PC-9 (cell line): ENCODE measurements at regions not wholly inside any gene's neighbourhood (a gene's known extent, or its start where the extent isn't known, plus 50 kb on each side); places are given as distances from the start of the nearest gene placed in this dataset.
"Not testable (repeated sequence)": the region's sequence is repeated elsewhere in the genome, so short reads cannot be mapped to it uniquely, and the experiment has no call there.

Experiments used
- BruUV-seq: library from RNA; stranded (reverse); fragments of 400-500 nt; replicated peaks from 2 replicates; lab custom pipeline; 2021; lab: Mats Ljungman, UMichigan
- CTCF ChIA-PET: fragments of 300-600 bp; sonication (Branson Sonifier 250); formaldehyde crosslinking; loops from one replicate; lab custom pipeline; 2022; ENCODE audit warnings: antibody characterized with exemption; lab: Charles Lee
- POLR2A ChIA-PET: fragments of 300-600 bp; sonication (Branson Sonifier 250); formaldehyde crosslinking; loops from one replicate; lab custom pipeline; 2022; ENCODE audit warnings: antibody characterized with exemption; ENCODE audit not compliant: unreplicated experiment; lab: Charles Lee
- DNase-seq, 2 experiments: peaks; one replicate each; pipeline versions ENCODE4 v3.0.0 to v3.0.0-alpha.2; 2015 to 2022; ENCODE audit warnings: mixed read lengths in 1 of 2
- H2AFZ ChIP-seq: fragments of 200-600 bp; sonication (generic); 2 replicates; pipeline ENCODE4 v1.8.1; 2017; ENCODE audit warnings: antibody characterized with exemption
- H3F3A ChIP-seq: fragments of 200-600 bp; sonication (generic); 2 replicates; pipeline ENCODE4 v1.8.1; 2017; ENCODE audit warnings: antibody characterized with exemption, mild to moderate bottlenecking, low read depth; ENCODE audit not compliant: insufficient read depth
- H3K27ac ChIP-seq: fragments of 200-600 bp; sonication (generic); 2 replicates; pipeline ENCODE4 v1.6.1; 2016; ENCODE audit warnings: mixed run types
- H3K27me3 ChIP-seq: fragments of 200-600 bp; sonication (generic); 2 replicates; pipeline ENCODE4 v1.6.1; 2016; ENCODE audit warnings: low read depth, mixed run types; ENCODE audit not compliant: insufficient read depth
- H3K36me3 ChIP-seq: fragments of 200-600 bp; sonication (generic); 2 replicates; pipeline ENCODE4 v1.6.1; 2016; ENCODE audit warnings: low read depth, mixed run types
- H3K4me1 ChIP-seq: fragments of 200-600 bp; sonication (generic); replicated peaks from 2 replicates; pipeline ENCODE4 v1.6.1; 2016; ENCODE audit warnings: mixed run types; ENCODE audit not compliant: insufficient read depth
- H3K4me2 ChIP-seq: fragments of 200-600 bp; sonication (generic); 2 replicates; pipeline ENCODE4 v1.6.1; 2017; ENCODE audit warnings: mixed run types
- H3K4me3 ChIP-seq: fragments of 200-600 bp; sonication (generic); 2 replicates; pipeline ENCODE4 v1.6.1; 2016; ENCODE audit warnings: mixed run types
- H3K79me2 ChIP-seq: fragments of 200-600 bp; sonication (generic); 2 replicates; pipeline ENCODE4 v1.6.1; 2017; ENCODE audit warnings: low read depth, mixed run types
- H3K9me2 ChIP-seq: fragments of 200-600 bp; sonication (generic); 2 replicates; pipeline ENCODE4 v1.8.1; 2017; ENCODE audit warnings: mild to moderate bottlenecking; ENCODE audit not compliant: insufficient read depth
- H3K9me3 ChIP-seq: fragments of 200-600 bp; sonication (generic); 2 replicates; pipeline ENCODE4 v1.8.1; 2016; ENCODE audit warnings: low read depth; ENCODE audit not compliant: insufficient read depth
- H4K20me1 ChIP-seq: fragments of 200-600 bp; sonication (generic); 2 replicates; pipeline ENCODE4 v1.8.1; 2017; ENCODE audit not compliant: insufficient read depth
- EZH2 ChIP-seq: fragments of 200-600 bp; sonication (generic); IDR thresholded peaks from 2 replicates; pipeline ENCODE4 v1.8.0; 2017; ENCODE audit warnings: antibody characterized with exemption, low read depth
- intact Hi-C: fragments of 100-400 bp; cut with micrococcal nuclease; formaldehyde crosslinking; loops from one replicate; pipeline ENCODE4 v1.10.0; 2022; ENCODE audit not compliant: unreplicated experiment
- TF ChIP-seq, protein P1 (sequence below): fragments of 200-600 bp; sonication (generic); conservative IDR thresholded peaks from 2 replicates; pipeline ENCODE4 v1.6.1; 2017; ENCODE audit warnings: mixed run types, antibody characterized with exemption, mild to moderate bottlenecking, moderate library complexity

DNA sequence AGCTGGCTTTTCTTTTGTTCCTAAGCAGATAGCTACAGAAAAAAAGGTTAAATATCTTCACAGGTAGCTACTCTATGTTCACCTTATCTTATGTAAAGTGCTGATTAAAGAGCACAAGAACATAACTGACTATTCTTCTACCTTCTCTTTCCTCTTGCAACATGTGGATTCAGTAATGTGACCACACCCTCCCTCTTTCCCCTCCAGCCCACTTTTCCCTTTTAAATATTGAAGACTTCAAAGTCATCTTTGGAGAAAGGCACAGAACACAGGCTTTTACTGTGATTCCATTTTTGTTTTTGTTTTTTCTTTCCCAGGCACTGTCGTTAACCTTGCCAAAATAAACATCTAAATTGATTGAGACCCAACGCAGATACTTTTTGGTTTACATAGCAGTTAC is 418.1 kb upstream of the CDH20 start:
- Histone ChIP-seq H3K27ac (no peak overlapping the region), H3K9me3 (no peaks in the 10 kb centered on the region), H3K4me3 (no peak overlapping the region), H2AFZ (no peak overlapping the region), H3F3A (no peaks in the 10 kb centered on the region), H3K36me3 (no peaks in the 10 kb centered on the region), H3K79me2 (no peaks in the 10 kb centered on the region), H3K4me2 (no peak overlapping the region), H4K20me1 (no peaks in the 10 kb centered on the region), H3K27me3 (no peaks in the 10 kb centered on the region), H3K4me1 (no peaks in the 10 kb centered on the region), H3K9me2 (no peaks in the 10 kb centered on the region)
- no peak for DNase-seq
- CTCF ChIA-PET = interaction anchor here (0.6 kb wide), 1 partner anchor 48 kb away, joined by 8 read pairs; no protein-coding TSS in a partner anchor
- intact Hi-C loops = no loop called here
- BruUV-seq = no TSS peak
- TF ChIP-seq, protein P1, sequence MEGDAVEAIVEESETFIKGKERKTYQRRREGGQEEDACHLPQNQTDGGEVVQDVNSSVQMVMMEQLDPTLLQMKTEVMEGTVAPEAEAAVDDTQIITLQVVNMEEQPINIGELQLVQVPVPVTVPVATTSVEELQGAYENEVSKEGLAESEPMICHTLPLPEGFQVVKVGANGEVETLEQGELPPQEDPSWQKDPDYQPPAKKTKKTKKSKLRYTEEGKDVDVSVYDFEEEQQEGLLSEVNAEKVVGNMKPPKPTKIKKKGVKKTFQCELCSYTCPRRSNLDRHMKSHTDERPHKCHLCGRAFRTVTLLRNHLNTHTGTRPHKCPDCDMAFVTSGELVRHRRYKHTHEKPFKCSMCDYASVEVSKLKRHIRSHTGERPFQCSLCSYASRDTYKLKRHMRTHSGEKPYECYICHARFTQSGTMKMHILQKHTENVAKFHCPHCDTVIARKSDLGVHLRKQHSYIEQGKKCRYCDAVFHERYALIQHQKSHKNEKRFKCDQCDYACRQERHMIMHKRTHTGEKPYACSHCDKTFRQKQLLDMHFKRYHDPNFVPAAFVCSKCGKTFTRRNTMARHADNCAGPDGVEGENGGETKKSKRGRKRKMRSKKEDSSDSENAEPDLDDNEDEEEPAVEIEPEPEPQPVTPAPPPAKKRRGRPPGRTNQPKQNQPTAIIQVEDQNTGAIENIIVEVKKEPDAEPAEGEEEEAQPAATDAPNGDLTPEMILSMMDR = no peak
- TF ChIP-seq EZH2 = no peak
- POLR2A ChIA-PET = no interaction called here

DNA sequence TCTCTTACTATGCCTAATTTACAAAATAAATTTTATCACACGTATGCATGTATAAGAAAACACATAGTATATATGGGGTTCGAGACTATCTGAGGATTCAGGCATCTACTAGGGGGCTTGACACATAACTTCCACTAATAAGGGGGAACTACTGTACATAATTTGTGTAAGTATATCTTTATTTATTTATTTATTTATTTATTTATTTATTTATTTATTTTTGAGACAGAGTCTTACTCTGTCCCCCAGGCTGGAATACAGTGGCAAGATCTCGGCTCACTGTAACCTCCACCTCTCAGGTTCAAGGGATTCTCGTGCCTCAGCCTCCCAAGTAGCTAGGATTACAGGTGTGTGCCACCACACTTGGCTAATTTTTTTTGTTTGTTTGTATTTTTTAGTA is 414.4 kb upstream of the CDH20 start:
- H3K4me2 ChIP-seq, H3F3A ChIP-seq, POLR2A ChIA-PET, H3K27ac ChIP-seq, H3K4me1 ChIP-seq, H3K9me2 ChIP-seq, BruUV-seq, H3K9me3 ChIP-seq, H3K79me2 ChIP-seq, H3K36me3 ChIP-seq, DNase-seq, intact Hi-C loops, H3K27me3 ChIP-seq, CTCF ChIA-PET, H2AFZ ChIP-seq, H3K4me3 ChIP-seq, H4K20me1 ChIP-seq: not testable (repeated sequence)

DNA sequence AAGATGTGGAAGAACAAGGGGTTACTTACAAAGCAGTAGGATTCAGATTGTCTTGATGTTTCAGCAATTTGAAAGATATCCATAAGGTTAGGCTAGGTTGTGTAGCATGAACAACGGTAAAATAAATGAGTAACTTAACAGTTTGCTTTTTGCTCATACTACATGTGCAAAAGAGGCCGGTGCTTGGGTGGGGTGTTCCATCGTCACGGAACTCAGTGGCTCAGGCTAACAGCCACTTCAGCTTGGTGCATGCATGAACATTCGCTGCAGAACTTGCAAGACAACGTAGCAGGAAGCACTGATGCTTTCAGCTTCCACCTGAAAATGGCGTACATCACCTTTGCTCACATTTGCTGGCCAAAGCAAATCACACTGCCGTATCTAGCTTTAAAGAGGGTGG is 407.3 kb upstream of the CDH20 start:
- CTCF ChIA-PET = no interaction called here
- no peak for DNase-seq
- H3K9me3 ChIP-seq = no peaks in the 10 kb centered on the region; the same call in 1 of the 2 replicates
- no peaks in the 10 kb centered on the region for H4K20me1 ChIP-seq
- H3K79me2 ChIP-seq = no peaks in the 10 kb centered on the region
- H3K27ac ChIP-seq = no peak overlapping the region
- intact Hi-C loops = no loop called here
- H3K4me2 ChIP-seq = no peak overlapping the region
- H3K9me2 ChIP-seq = no peaks in the 10 kb centered on the region
- TF ChIP-seq, protein P1 = no peak
- TF ChIP-seq EZH2 = no peak
- POLR2A ChIA-PET = no interaction called here
- H3F3A ChIP-seq = no peaks in the 10 kb centered on the region
- no peak overlapping the region for H2AFZ ChIP-seq
- no peaks in the 10 kb centered on the region for H3K36me3 ChIP-seq
- no peaks in the 10 kb centered on the region for H3K27me3 ChIP-seq
- H3K4me1 ChIP-seq = no peaks in the 10 kb centered on the region
- no TSS peak for BruUV-seq
- H3K4me3 ChIP-seq = no peak overlapping the region

DNA sequence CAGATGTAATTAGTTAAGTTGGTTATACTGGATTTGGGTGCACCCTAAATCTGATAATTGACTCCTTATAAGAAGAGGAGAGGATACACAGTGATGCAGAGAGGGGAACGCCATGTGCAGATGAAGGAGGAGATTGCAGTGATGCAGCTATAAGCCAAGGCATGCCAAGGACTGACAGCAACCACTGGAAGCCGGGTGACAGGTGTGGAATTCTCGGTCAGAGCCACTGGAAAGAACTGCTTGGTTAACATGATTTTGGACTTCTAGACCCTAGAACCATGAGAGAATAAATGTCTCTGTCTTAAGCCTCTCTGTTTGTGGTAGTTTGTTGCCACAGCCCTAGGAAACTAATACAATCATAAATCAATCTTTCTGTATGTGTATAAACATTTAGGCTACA is 403.3 kb upstream of the CDH20 start:
- H3K4me3 ChIP-seq = no peak overlapping the region
- no peak for TF ChIP-seq EZH2
- no peaks in the 10 kb centered on the region for H3K36me3 ChIP-seq
- no peak for DNase-seq
- ChIA-PET CTCF (no interaction called here), POLR2A (no interaction called here)
- no peaks in the 10 kb centered on the region for H3K9me2 ChIP-seq
- H3F3A ChIP-seq = no peaks in the 10 kb centered on the region
- H3K27me3 ChIP-seq = no peaks in the 10 kb centered on the region
- H4K20me1 ChIP-seq = no peaks in the 10 kb centered on the region
- no peak overlapping the region; the same call in 1 of the 2 replicates for H2AFZ ChIP-seq
- H3K4me1 ChIP-seq = no peaks in the 10 kb centered on the region
- intact Hi-C loops = no loop called here
- no TSS peak for BruUV-seq
- no peak overlapping the region for H3K27ac ChIP-seq
- no peaks in the 10 kb centered on the region for H3K79me2 ChIP-seq
- H3K4me2 ChIP-seq = no peak overlapping the region
- H3K9me3 ChIP-seq = no peaks in the 10 kb centered on the region
